Activated T-helper 2 cell treated with anti-CD3 and anti-CD28 coated beads, Interferon-gamma antibody, Interleukin-2, Interleukin-4, amounts not matched to agents 10 μg/mL and 5 μg/mL and 100 μg/mL, durations not matched to agents 14 hours and 24 hours and 36 hours (primary cell): ENCODE measurements at regions not wholly inside any gene's neighbourhood (a gene's known extent, or its start where the extent isn't known, plus 50 kb on each side); places are given as distances from the start of the nearest gene placed in this dataset.

Source experiments
- DNase-seq: peaks from one replicate; pipeline ENCODE4 v3.0.0; 2021; ENCODE audit warnings: low spot score
- H3K27ac Mint-ChIP-seq: one replicate; pipeline ENCODE4 v1.8.0; 2021; ENCODE audit warnings: mixed read lengths
- H3K27me3 Mint-ChIP-seq: one replicate; pipeline ENCODE4 v1.8.0; 2021; ENCODE audit warnings: low read depth, mixed read lengths
- H3K36me3 Mint-ChIP-seq: one replicate; pipeline ENCODE4 v1.8.0; 2021; ENCODE audit warnings: low read depth, mixed read lengths
- H3K4me1 Mint-ChIP-seq: one replicate; pipeline ENCODE4 v1.8.0; 2021; ENCODE audit warnings: low read depth, mixed read lengths
- H3K4me3 Mint-ChIP-seq: one replicate; pipeline ENCODE4 v1.8.0; 2021; ENCODE audit warnings: low read depth, mild to moderate bottlenecking, moderate library complexity, mixed read lengths
- H3K9me3 Mint-ChIP-seq: one replicate; pipeline ENCODE4 v1.8.0; 2021; ENCODE audit warnings: mixed read lengths
- intact Hi-C: fragments of 100-400 bp; cut with micrococcal nuclease; formaldehyde crosslinking; loops from one replicate; pipeline ENCODE4 v1.15.1; 2023

- Mint-ChIP-seq H3K4me1 (no peaks in the 10 kb centered on the region), H3K9me3 (no peaks in the 10 kb centered on the region), H3K27me3 (peaks cover 16% of the 10 kb centered on the region), H3K27ac (no peak overlapping the region), H3K36me3 (no peaks in the 10 kb centered on the region), H3K4me3 (no peak overlapping the region)
- no peak for DNase-seq
- intact Hi-C loops, result no loop called here
These were observed 262.1 kb downstream of the ENC1 start for GRCh38 chr5:74378464-74378863.

GRCh38 chr5:74376187-74376586 lies 264.3 kb downstream of the ENC1 start:
- H3K4me3 Mint-ChIP-seq, result no peak overlapping the region
- H3K36me3 Mint-ChIP-seq, result no peaks in the 10 kb centered on the region
- DNase-seq, result no peak
- H3K27ac Mint-ChIP-seq, result no peak overlapping the region
- intact Hi-C loops, result no loop called here
- H3K27me3 Mint-ChIP-seq, result peaks cover 12% of the 10 kb centered on the region
- no peaks in the 10 kb centered on the region for H3K9me3 Mint-ChIP-seq
- H3K4me1 Mint-ChIP-seq, result no peaks in the 10 kb centered on the region

DNA sequence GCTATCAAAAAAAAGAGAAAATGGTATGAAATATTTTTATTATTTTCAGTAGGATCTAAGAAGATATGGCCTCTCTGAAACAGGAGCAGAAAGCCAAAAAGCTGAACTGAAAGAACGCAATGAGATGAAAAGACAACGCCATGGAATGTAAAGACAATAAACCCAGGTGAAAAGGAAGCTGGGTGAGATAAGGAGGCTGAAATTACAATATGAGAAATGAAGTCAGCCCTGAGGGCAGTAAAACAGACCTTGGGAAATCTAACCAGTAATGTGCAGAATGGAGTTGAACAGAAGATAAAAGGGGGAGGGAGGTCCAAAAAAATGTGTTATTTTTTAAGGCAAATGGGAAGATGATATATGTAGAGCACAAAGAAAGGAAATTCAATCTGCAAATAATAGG lies 265.3 kb downstream of the ENC1 start:
- Mint-ChIP-seq H3K27ac (no peak overlapping the region), H3K27me3 (peaks cover 12% of the 10 kb centered on the region), H3K4me3 (no peak overlapping the region)

GRCh38 chr5:74374656-74375055 lies 265.9 kb downstream of the ENC1 start:
- Mint-ChIP-seq H3K36me3 (no peaks in the 10 kb centered on the region), H3K9me3 (no peaks in the 10 kb centered on the region), H3K4me3 (no peak overlapping the region), H3K27ac (no peak overlapping the region), H3K4me1 (no peaks in the 10 kb centered on the region), H3K27me3 (peaks cover 9% of the 10 kb centered on the region)
- intact Hi-C loops, result no loop called here
- DNase-seq, result no peak

More for the DNA sequence above, 265.3 kb downstream of the ENC1 start:
- H3K9me3 Mint-ChIP-seq, result no peaks in the 10 kb centered on the region
- intact Hi-C loops, result no loop called here
- H3K4me1 Mint-ChIP-seq, result no peaks in the 10 kb centered on the region
- no peaks in the 10 kb centered on the region for H3K36me3 Mint-ChIP-seq
- DNase-seq, result no peak

GRCh38 chr5:74373076-74373475 lies 267.5 kb downstream of the ENC1 start:
- no peaks in the 10 kb centered on the region for H3K4me1 Mint-ChIP-seq
- no peaks in the 10 kb centered on the region for H3K9me3 Mint-ChIP-seq
- DNase-seq, result no peak
- intact Hi-C loops, result no loop called here
- no peak overlapping the region for H3K4me3 Mint-ChIP-seq
- no peaks in the 10 kb centered on the region for H3K36me3 Mint-ChIP-seq
- no peak overlapping the region for H3K27ac Mint-ChIP-seq
- peaks cover 9% of the 10 kb centered on the region for H3K27me3 Mint-ChIP-seq

DNA sequence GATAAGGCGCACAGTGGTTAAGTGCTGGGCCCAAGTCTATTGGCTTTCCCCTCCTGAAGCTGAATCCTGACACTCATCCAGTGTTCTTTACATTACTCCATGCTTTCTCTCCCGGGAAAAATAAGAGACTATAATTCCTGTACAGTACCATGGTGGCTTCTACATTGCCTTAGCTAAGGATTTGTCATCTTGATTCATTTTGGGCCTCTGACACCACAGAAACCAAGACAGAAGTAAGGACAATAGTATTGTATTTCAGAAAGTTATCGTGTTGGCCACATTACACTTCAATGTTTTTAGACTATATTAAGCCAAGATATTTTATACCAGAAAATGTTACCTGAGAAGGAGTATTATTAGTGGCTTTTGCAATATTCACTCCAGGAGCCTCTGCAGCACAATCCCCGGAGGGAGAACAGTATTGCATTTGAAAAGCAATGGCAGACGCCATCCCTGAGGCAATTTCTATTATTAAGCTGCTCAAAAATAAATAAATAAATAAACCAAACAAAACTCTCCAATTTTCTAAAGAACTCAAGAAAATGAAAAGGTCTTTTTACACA lies 267.9 kb downstream of the ENC1 start:
- Mint-ChIP-seq H3K27ac (no peak overlapping the region), H3K9me3 (no peaks in the 10 kb centered on the region), H3K36me3 (no peaks in the 10 kb centered on the region), H3K4me3 (no peak overlapping the region), H3K4me1 (no peaks in the 10 kb centered on the region), H3K27me3 (peaks cover 7% of the 10 kb centered on the region)
- no peak for DNase-seq
- intact Hi-C loops, result no loop called here

- no peak for DNase-seq
- Mint-ChIP-seq H3K4me3 (no peak overlapping the region), H3K27ac (no peak overlapping the region), H3K9me3 (no peaks in the 10 kb centered on the region), H3K4me1 (no peaks in the 10 kb centered on the region), H3K36me3 (no peaks in the 10 kb centered on the region), H3K27me3 (peaks cover 6% of the 10 kb centered on the region)
- intact Hi-C loops, result no loop called here
These were observed 268.5 kb downstream of the ENC1 start for GRCh38 chr5:74372051-74372450.

- peaks cover 5% of the 10 kb centered on the region for H3K27me3 Mint-ChIP-seq
These were observed 268.9 kb downstream of the ENC1 start for GRCh38 chr5:74371621-74372020.

DNA sequence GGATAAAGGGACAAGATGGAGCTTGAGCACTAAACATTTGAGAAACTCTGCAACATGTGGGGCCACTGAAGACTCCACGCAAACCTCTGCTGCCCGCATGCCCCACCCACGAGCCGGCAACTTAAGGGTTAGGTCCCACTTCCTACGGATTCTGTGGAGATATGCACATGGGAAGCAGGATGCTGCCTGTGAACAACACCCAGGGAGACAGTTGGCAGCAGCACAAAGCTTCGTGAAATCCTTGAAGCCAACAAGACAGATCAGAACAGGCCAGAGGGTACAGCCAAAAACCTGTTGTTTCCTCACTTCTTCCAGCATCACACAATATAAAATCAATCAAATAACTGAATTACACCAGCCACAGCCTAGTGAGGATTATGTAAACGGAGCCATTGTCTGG lies 270.4 kb downstream of the ENC1 start:
- Mint-ChIP-seq H3K27me3 (no peaks in the 10 kb centered on the region), H3K4me1 (no peaks in the 10 kb centered on the region), H3K36me3 (no peaks in the 10 kb centered on the region), H3K9me3 (no peaks in the 10 kb centered on the region), H3K4me3 (no peak overlapping the region), H3K27ac (no peak overlapping the region)
- intact Hi-C loops, result no loop called here
- no peak for DNase-seq

More at GRCh38 chr5:74371621-74372020, 268.9 kb downstream of the ENC1 start:
- no peak for DNase-seq
- intact Hi-C loops, result no loop called here
- no peaks in the 10 kb centered on the region for H3K36me3 Mint-ChIP-seq
- no peaks in the 10 kb centered on the region for H3K4me1 Mint-ChIP-seq
- no peaks in the 10 kb centered on the region for H3K9me3 Mint-ChIP-seq
- H3K4me3 Mint-ChIP-seq, result no peak overlapping the region
- no peak overlapping the region for H3K27ac Mint-ChIP-seq

GRCh38 chr5:74369173-74369572 lies 271.4 kb downstream of the ENC1 start:
- Mint-ChIP-seq H3K9me3 (no peaks in the 10 kb centered on the region), H3K27ac (no peak overlapping the region), H3K36me3 (no peaks in the 10 kb centered on the region), H3K4me1 (no peaks in the 10 kb centered on the region), H3K4me3 (no peak overlapping the region), H3K27me3 (no peaks in the 10 kb centered on the region)
- intact Hi-C loops, result no loop called here
- no peak for DNase-seq

GRCh38 chr5:74367934-74368333 lies 272.6 kb downstream of the ENC1 start:
- no peak overlapping the region for H3K4me3 Mint-ChIP-seq
- no peaks in the 10 kb centered on the region for H3K36me3 Mint-ChIP-seq
- no peak overlapping the region for H3K27ac Mint-ChIP-seq
- no peaks in the 10 kb centered on the region for H3K27me3 Mint-ChIP-seq
- DNase-seq, result no peak
- no peaks in the 10 kb centered on the region for H3K4me1 Mint-ChIP-seq
- no peaks in the 10 kb centered on the region for H3K9me3 Mint-ChIP-seq
- intact Hi-C loops, result no loop called here

DNA sequence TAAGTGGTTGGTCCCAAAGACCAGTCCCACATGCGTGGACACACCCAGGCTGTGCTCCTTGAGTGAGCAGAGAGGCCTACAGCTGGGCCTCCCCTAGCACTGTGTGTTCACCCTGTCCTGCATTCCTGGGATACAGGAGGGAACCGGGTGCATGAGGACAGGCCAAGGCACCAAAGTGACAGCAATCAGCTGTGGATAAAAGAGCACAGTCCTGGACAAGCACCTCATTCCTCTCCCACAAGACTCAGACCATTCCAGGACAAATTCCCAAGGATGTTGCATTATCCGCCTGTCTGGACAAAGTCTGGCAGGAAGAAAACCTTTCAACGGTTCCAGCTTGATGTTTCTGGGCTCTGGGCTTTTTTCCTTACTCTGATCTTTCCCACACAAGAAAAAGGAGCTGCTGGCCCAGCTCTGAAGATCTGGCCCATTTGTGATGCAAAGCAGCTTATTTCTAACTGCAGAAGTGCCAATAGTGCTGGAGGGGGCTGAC lies 273.2 kb downstream of the ENC1 start:
- H3K27me3 Mint-ChIP-seq, result no peaks in the 10 kb centered on the region
- intact Hi-C loops, result no loop called here
- no peaks in the 10 kb centered on the region for H3K4me1 Mint-ChIP-seq
- no peak overlapping the region for H3K4me3 Mint-ChIP-seq
- H3K9me3 Mint-ChIP-seq, result no peaks in the 10 kb centered on the region
- H3K27ac Mint-ChIP-seq, result no peak overlapping the region
- no peaks in the 10 kb centered on the region for H3K36me3 Mint-ChIP-seq
- no peak for DNase-seq

DNA sequence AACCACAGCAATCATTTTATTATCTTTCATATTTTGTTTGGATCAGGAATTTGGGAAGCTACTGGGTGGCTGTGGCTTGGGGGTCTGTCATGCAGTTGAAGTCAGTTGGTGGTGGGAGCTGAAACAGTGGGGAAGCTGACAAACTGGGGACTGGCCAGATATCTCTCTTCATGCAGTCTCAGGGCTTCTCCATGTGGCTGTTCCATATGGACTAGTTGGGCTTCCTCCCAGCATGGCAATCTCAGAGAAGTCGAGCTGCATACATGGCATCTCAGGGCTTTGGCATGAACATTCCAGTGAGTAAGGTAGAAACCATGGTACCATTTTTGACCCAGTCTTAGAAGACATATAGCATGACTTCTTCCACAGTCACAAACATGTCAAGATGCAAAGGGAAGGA lies 274.8 kb downstream of the ENC1 start:
- Mint-ChIP-seq H3K9me3 (no peaks in the 10 kb centered on the region), H3K4me1 (no peaks in the 10 kb centered on the region), H3K27ac (no peak overlapping the region), H3K27me3 (no peaks in the 10 kb centered on the region), H3K4me3 (no peak overlapping the region), H3K36me3 (no peaks in the 10 kb centered on the region)
- intact Hi-C loops, result no loop called here
- no peak for DNase-seq

DNA sequence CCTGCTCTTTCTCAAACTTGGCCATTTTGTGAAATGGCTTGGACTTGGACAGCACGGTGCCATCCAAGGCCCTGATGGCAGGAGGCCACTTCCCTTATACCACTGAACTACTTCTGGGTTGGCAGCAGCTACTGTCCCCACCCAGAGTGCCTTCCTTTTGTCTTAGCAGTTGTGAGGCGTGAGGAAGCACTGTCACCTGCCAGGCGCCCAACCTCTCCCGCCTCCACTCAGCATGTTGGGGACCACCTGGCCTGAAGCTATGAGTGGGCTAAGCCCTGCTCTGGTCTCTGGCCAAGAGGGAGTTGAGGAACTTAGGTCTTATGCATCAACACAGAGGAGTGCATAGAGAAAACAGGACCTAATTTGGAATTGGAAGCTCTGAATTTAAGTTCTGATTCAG lies 276.0 kb downstream of the ENC1 start:
- Mint-ChIP-seq H3K4me3 (no peak overlapping the region), H3K36me3 (no peaks in the 10 kb centered on the region), H3K27ac (no peak overlapping the region), H3K4me1 (no peaks in the 10 kb centered on the region), H3K27me3 (no peaks in the 10 kb centered on the region), H3K9me3 (no peaks in the 10 kb centered on the region)
- intact Hi-C loops, result no loop called here
- no peak for DNase-seq
